Bronchial epithelial cell (primary cell): ENCODE measurements at regions not wholly inside any gene's neighbourhood (a gene's known extent, or its start where the extent isn't known, plus 50 kb on each side); places are given as distances from the start of the nearest gene placed in this dataset.
"Not testable (repeated sequence)": the region's sequence is repeated elsewhere in the genome, so short reads cannot be mapped to it uniquely, and the experiment has no call there.

Source experiments
- DNase-seq: peaks from one replicate; pipeline ENCODE4 v3.0.0-alpha.2; 2010; ENCODE audit warnings: low read depth
- FAIRE-seq: peaks from 2 replicates; lab custom pipeline; 2011; peaks lifted over from hg19 to GRCh38; lab: Jason Lieb, UNC
- H3K27me3 ChIP-seq: 2 replicates; pipeline ENCODE4 v1.5.1; 2011; ENCODE audit warnings: low read length; ENCODE audit not compliant: control insufficient read depth, insufficient read depth
- H3K36me3 ChIP-seq: 2 replicates; pipeline ENCODE4 v1.5.1; 2011; ENCODE audit warnings: low read length; ENCODE audit not compliant: control insufficient read depth, insufficient read depth
- H3K4me3 ChIP-seq: 2 replicates; pipeline ENCODE4 v1.5.1; 2011; ENCODE audit warnings: mild to moderate bottlenecking, low read depth, low read length, control low read depth
- TF ChIP-seq, protein P1 (sequence below): IDR thresholded peaks from 2 replicates; pipeline ENCODE4 v1.5.1; 2011; ENCODE audit warnings: mild to moderate bottlenecking, moderate library complexity, low read length, control low read depth, inconsistent platforms; ENCODE audit not compliant: insufficient read depth, severe bottlenecking

DNA sequence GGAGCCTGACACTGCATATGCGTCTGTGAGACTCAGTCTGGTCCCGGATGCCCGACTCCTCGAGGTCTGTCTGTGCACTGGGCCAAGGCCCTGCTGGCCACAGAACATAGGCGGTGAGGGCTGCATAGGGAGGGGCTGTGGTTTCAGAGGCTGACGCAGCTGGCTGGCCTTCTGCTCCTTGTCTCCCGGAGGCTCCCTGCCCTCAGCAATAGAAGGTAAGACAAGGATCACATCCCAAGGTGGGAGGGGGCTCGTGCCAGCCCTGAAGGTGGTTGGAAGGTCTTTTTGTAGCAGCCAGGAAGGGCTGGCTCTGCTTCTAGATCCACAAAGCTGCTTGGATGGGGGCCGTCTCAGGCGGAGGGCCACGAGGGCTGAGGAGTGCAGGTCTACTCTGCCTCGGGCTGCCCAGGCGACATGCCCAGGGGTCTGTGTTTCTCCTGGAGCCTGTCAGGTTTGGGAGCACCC is 239.8 kb upstream of the SULF2 start:
- Histone ChIP-seq H3K4me3 (no peak overlapping the region), H3K27me3 (no peaks in the 10 kb centered on the region), H3K36me3 (no peaks in the 10 kb centered on the region)
- TF ChIP-seq, protein P1, sequence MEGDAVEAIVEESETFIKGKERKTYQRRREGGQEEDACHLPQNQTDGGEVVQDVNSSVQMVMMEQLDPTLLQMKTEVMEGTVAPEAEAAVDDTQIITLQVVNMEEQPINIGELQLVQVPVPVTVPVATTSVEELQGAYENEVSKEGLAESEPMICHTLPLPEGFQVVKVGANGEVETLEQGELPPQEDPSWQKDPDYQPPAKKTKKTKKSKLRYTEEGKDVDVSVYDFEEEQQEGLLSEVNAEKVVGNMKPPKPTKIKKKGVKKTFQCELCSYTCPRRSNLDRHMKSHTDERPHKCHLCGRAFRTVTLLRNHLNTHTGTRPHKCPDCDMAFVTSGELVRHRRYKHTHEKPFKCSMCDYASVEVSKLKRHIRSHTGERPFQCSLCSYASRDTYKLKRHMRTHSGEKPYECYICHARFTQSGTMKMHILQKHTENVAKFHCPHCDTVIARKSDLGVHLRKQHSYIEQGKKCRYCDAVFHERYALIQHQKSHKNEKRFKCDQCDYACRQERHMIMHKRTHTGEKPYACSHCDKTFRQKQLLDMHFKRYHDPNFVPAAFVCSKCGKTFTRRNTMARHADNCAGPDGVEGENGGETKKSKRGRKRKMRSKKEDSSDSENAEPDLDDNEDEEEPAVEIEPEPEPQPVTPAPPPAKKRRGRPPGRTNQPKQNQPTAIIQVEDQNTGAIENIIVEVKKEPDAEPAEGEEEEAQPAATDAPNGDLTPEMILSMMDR = no peak
- FAIRE-seq (no peak), DNase-seq (no peak)

DNA sequence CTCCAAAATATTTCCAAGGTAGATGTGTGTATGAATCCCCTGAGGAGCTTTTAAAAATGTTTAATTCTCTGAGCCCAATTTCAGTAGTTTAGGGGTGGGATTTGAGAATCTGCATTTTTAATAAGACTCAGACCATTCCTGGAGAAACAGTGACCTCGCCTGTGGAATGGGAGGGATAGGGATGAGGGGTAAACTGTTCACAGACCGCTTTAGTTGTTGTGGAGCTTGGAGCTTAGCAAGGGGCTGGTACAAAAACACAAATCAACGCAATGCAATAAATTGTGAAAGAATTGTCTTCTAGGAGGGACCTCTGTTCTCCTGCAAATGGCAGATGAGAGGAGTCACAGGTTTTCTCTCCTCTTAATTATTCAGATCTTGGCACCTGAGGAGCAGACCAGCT is 239.3 kb upstream of the SULF2 start:
- DNase-seq (no peak), FAIRE-seq (no peak)
- H3K27me3 ChIP-seq = no peaks in the 10 kb centered on the region
- no peak overlapping the region for H3K4me3 ChIP-seq
- no peaks in the 10 kb centered on the region for H3K36me3 ChIP-seq
- TF ChIP-seq, protein P1 = no peak

DNA sequence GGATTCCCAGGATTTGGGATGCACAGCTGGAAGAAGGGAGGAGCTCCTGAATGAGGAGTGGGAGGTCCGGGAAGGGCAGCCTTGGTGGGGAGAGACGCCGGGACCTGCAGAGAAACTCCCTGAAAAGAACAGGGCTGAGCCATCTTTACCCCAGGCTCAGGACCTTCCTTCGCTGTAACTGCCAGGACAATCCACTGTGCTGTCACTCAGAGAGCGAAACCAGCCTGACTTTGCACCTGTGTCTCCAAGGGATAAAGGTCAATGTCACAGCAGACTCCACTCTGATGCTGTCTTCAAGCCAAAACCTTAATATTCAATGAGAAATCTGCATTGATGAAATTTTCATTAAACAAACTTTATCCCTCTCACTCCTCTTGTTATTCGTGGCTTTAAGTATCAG is 235.4 kb upstream of the SULF2 start:
- not testable (repeated sequence) for H3K36me3 ChIP-seq, H3K4me3 ChIP-seq, DNase-seq, H3K27me3 ChIP-seq
- FAIRE-seq = peak; percentile 18

DNA sequence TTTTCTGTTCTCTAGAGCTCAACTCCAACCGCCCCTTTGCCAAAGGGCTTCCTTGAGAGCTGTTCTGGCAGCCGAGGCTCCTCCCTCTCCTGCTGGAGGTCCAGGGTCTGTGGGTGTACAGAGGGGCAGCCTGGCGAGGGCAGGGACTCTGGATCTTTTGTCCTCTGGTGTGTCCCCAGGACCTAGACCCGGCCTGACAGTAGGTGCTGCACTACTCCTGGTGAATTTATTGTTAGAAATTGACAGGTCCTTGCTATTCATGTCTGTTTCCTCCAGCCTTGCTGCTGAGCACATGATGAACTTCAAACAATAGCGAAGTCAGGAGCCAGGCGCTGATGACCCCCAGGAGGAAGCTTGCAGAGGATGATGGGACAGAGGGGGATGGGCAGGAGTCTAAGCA is 234.7 kb upstream of the SULF2 start:
- FAIRE-seq (no peak), DNase-seq (no peak)
- Histone ChIP-seq H3K36me3 (no peaks in the 10 kb centered on the region), H3K4me3 (no peak overlapping the region), H3K27me3 (peaks cover 1% of the 10 kb centered on the region)
- TF ChIP-seq, protein P1 = no peak

DNA sequence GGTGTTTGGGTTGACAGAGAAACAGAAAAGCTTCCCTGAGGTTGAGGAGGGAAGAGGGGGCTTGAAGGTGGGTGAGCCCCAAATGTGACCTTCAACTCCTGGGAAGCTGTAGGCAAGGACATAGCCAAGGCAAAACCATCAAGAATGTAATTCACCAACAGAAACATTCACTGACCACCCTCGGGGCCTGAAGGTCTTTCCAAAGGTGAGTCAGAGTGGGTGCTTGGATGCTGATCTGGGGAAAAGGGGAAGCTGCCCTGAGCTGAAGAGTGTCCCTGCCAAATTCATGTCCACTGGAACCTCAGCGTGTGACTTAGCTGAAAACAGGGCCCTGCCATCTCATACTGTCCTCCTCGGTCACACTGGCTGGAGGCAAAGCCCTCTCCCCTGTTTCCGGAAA is 234.2 kb upstream of the SULF2 start:
- FAIRE-seq = no peak
- TF ChIP-seq, protein P1 = no peak
- H3K27me3 ChIP-seq = peaks cover 1% of the 10 kb centered on the region
- no peak for DNase-seq
- H3K36me3 ChIP-seq = no peaks in the 10 kb centered on the region
- no peak overlapping the region for H3K4me3 ChIP-seq

DNA sequence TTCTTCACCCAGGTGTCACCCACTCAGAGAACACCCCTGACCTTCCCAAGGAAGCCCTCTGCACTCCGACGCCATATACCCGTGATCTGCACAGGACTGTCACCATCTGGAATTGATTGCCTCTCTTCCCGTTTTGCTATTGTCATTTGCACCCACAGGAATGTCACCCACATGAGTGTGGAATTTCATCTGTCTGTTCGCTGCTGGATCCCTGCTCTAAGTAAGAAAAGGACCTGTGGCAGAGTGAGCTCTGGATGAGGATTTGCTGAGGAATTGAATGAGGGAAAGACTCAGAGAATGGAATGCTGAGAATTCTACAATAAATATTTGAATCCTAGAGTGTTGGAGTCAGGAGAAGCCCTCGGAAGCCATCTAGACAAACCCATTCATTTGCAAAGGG is 233.6 kb upstream of the SULF2 start:
- not testable (repeated sequence) for H3K4me3 ChIP-seq, DNase-seq
- FAIRE-seq = peak; percentile 89

DNA sequence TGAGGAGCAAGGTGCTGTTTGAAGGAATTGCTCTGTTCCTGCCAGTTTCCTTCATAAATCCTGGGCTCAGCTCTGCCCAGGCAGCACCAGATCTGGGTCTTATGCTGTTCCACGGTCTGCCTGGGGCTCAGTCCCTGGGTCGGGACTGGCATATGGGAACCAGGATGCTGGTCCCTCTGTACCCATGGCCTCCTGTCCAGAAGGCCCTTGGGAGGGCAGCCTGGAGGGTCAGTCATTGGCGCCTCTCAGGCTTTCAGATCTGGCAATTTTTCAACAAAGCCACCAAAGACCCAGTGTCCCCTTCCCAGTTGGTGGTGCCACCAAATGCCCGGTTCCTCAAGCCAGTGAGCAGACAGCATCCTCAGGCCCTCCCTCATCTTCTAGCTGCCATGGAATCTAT is 232.7 kb upstream of the SULF2 start:
- Histone ChIP-seq H3K27me3 (peaks cover 1% of the 10 kb centered on the region), H3K36me3 (no peaks in the 10 kb centered on the region), H3K4me3 (no peak overlapping the region)
- DNase-seq = no peak
- FAIRE-seq = no peak
- TF ChIP-seq, protein P1 = no peak

More for the DNA sequence above, 233.6 kb upstream of the SULF2 start:
- not testable (repeated sequence) for H3K27me3 ChIP-seq, H3K36me3 ChIP-seq
